IMR-90 (cell line): ENCODE measurements at regions not wholly inside any gene's neighbourhood (a gene's known extent, or its start where the extent isn't known, plus 50 kb on each side); places are given as distances from the start of the nearest gene placed in this dataset.

Experiments
- ATAC-seq: fragments of 200-7000 bp; cut with Tn5 transposase; 2 replicates; pipeline ENCODE4 v1.9.1; 2020; ENCODE audit warnings: low read depth, mild to moderate bottlenecking, moderate library complexity
- BruUV-seq: library from RNA; stranded (reverse); fragments of 400-500 nt; replicated peaks from 2 replicates; lab custom pipeline; 2021; lab: Mats Ljungman, UMichigan
- CTCF ChIA-PET: fragments of 300-600 bp; formaldehyde crosslinking; extraction: SDS; loops from one replicate; lab custom pipeline; 2021; ENCODE audit warnings: antibody characterized with exemption; lab: Yijun Ruan, JAX
- POLR2A ChIA-PET: fragments of 300-600 bp; sonication (Branson Sonifier 250); formaldehyde crosslinking; loops from one replicate; lab custom pipeline; 2022; ENCODE audit warnings: antibody characterized with exemption; ENCODE audit not compliant: unreplicated experiment; lab: Charles Lee
- DNase-seq: peaks from one replicate; pipeline ENCODE4 v3.0.0; 2013
- H2AFZ ChIP-seq: replicated peaks from 2 replicates; pipeline ENCODE3; 2013; ENCODE audit warnings: low read length, mild to moderate bottlenecking; ENCODE audit not compliant: poor library complexity
- H2AK5ac ChIP-seq: 2 replicates; pipeline ENCODE4 v1.6.1; 2013; ENCODE audit warnings: low read depth, low read length, inconsistent platforms
- H2AK9ac ChIP-seq: replicated peaks from 2 replicates; pipeline ENCODE3; 2013; ENCODE audit warnings: mild to moderate bottlenecking, low read depth, low read length, moderate library complexity; ENCODE audit not compliant: poor library complexity
- H2BK120ac ChIP-seq: 2 replicates; pipeline ENCODE4 v1.6.1; 2013; ENCODE audit warnings: low read depth, low read length, inconsistent platforms
- H2BK15ac ChIP-seq: 3 replicates; pipeline ENCODE4 v1.6.1; 2013; ENCODE audit warnings: low read depth, low read length, inconsistent platforms
- H2BK20ac ChIP-seq: 2 replicates; pipeline ENCODE4 v1.6.1; 2013; ENCODE audit warnings: low read depth, mild to moderate bottlenecking, inconsistent platforms, low read length, moderate library complexity
- H2BK5ac ChIP-seq: 2 replicates; pipeline ENCODE4 v1.6.1; 2013; ENCODE audit warnings: mild to moderate bottlenecking, low read depth, low read length, inconsistent platforms; ENCODE audit not compliant: poor library complexity, severe bottlenecking
- H3K14ac ChIP-seq: replicated peaks from 2 replicates; pipeline ENCODE4 v1.6.1; 2013; ENCODE audit warnings: low read depth, low read length, inconsistent platforms
- H3K18ac ChIP-seq: 2 replicates; pipeline ENCODE4 v1.6.1; 2013; ENCODE audit warnings: low read depth, low read length, control low read depth
- H3K23ac ChIP-seq: 2 replicates; pipeline ENCODE4 v1.6.1; 2013; ENCODE audit warnings: low read depth, low read length, inconsistent platforms
- H3K27ac ChIP-seq: 2 replicates; pipeline ENCODE4 v1.5.1; 2013; ENCODE audit warnings: mild to moderate bottlenecking, control low read depth, low read length; ENCODE audit not compliant: insufficient read depth
- H3K27me3 ChIP-seq: 2 replicates; pipeline ENCODE4 v1.6.1; 2013; ENCODE audit warnings: low read length; ENCODE audit not compliant: control insufficient read depth, insufficient read depth
- H3K36me3 ChIP-seq: 2 replicates; pipeline ENCODE4 v1.6.1; 2013; ENCODE audit warnings: low read length, mixed read lengths; ENCODE audit not compliant: control insufficient read depth, insufficient read depth
- H3K4ac ChIP-seq: 2 replicates; pipeline ENCODE4 v1.6.1; 2013; ENCODE audit warnings: low read depth, low read length, inconsistent platforms
- H3K4me1 ChIP-seq: 2 replicates; pipeline ENCODE4 v1.6.1; 2013; ENCODE audit warnings: low read length, mixed read lengths; ENCODE audit not compliant: control insufficient read depth, insufficient read depth
- H3K4me2 ChIP-seq: 2 replicates; pipeline ENCODE4 v1.6.1; 2013; ENCODE audit warnings: low read depth, mild to moderate bottlenecking, control low read depth, low read length, moderate library complexity
- H3K4me3 ChIP-seq: 2 replicates; pipeline ENCODE4 v1.5.1; 2013; ENCODE audit warnings: low read depth, mild to moderate bottlenecking, control low read depth, low read length, moderate library complexity; ENCODE audit not compliant: insufficient read depth
- H3K56ac ChIP-seq: 2 replicates; pipeline ENCODE4 v1.6.1; 2013; ENCODE audit warnings: low read length, inconsistent platforms; ENCODE audit not compliant: insufficient read depth; ENCODE audit errors: extremely low read depth
- H3K79me1 ChIP-seq, 2 experiments: 2 replicates each; pipeline ENCODE4 v1.6.1; 2013; ENCODE audit warnings: low read length in 2 of 2, inconsistent platforms in 1 of 2, low read depth in 1 of 2
- H3K9ac ChIP-seq: 2 replicates; pipeline ENCODE4 v1.6.1; 2013; ENCODE audit warnings: low read depth, low read length, control low read depth
- H3K9me1 ChIP-seq: 2 replicates; pipeline ENCODE4 v1.6.1; 2013; ENCODE audit warnings: low read length, inconsistent platforms; ENCODE audit not compliant: insufficient read depth
- H3K9me3 ChIP-seq: 2 replicates; pipeline ENCODE4 v1.6.1; 2013; ENCODE audit warnings: low read length; ENCODE audit not compliant: control insufficient read depth, insufficient read depth
- H4K20me1 ChIP-seq: 2 replicates; pipeline ENCODE4 v1.6.1; 2013; ENCODE audit warnings: low read length, inconsistent platforms; ENCODE audit not compliant: insufficient read depth
- H4K5ac ChIP-seq: 2 replicates; pipeline ENCODE4 v1.6.1; 2013; ENCODE audit warnings: mild to moderate bottlenecking, low read depth, low read length, control low read depth
- H4K8ac ChIP-seq, 2 experiments: 2 replicates each; pipeline ENCODE4 v1.6.1; 2013; ENCODE audit warnings: low read depth in 2 of 2, low read length in 2 of 2, control low read depth in 1 of 2, inconsistent platforms in 1 of 2
- H4K91ac ChIP-seq: 2 replicates; pipeline ENCODE4 v1.6.1; 2013; ENCODE audit warnings: low read depth, low read length, inconsistent platforms; ENCODE audit not compliant: insufficient read depth
- BHLHE40 ChIP-seq: fragments of 150-350 bp; IDR thresholded peaks from 2 replicates; pipeline ENCODE4 v1.6.1; 2016; ENCODE audit warnings: mild to moderate bottlenecking, low read depth, low read length
- MAFK ChIP-seq: IDR thresholded peaks from 2 replicates; pipeline ENCODE4 v1.6.1; 2012; ENCODE audit warnings: low read depth, low read length, improper control_type of control experiment
- MXI1 ChIP-seq: IDR thresholded peaks from 2 replicates; pipeline ENCODE4 v1.6.1; 2012; ENCODE audit warnings: low read depth, mild to moderate bottlenecking, low read length, moderate library complexity, borderline replicate concordance
- NFE2L2 ChIP-seq: fragments of 150-350 bp; IDR thresholded peaks from 2 replicates; pipeline ENCODE4 v1.6.1; 2016; ENCODE audit warnings: low read depth, mild to moderate bottlenecking, low read length
- SMC3 ChIP-seq: fragments of 150-350 bp; IDR thresholded peaks from 2 replicates; pipeline ENCODE4 v1.6.1; 2016; ENCODE audit warnings: low read depth, mild to moderate bottlenecking, antibody characterized with exemption, low read length, moderate library complexity
- USF2 ChIP-seq: fragments of 150-350 bp; IDR thresholded peaks from 2 replicates; pipeline ENCODE4 v1.6.1; 2017; ENCODE audit warnings: mild to moderate bottlenecking, antibody characterized with exemption, low read length, low read depth
- WGBS, 2 experiments: methylation state at CpG; one replicate each; pipeline versions ENCODE4 v1.1.5 to v1.1.7; 2013; ENCODE audit warnings: missing lambda C conversion rate in 2 of 2; ENCODE audit not compliant: insufficient read length in 1 of 2; ENCODE audit errors: extremely low coverage in 2 of 2; 5-methylcytosine and 5-hydroxymethylcytosine counted together
- dilution Hi-C: fragments of 300-500 bp; cut with HindIII; formaldehyde crosslinking; loops from one replicate; pipeline ENCODE4 v1.14.3; 2018; ENCODE audit warnings: low sequenced_read_pairs; ENCODE audit not compliant: unreplicated experiment
- in situ Hi-C: fragments of 300-500 bp; cut with MboI; formaldehyde crosslinking; loops from 3 replicates; pipeline ENCODE4 v1.14.3; 2019; ENCODE audit warnings: low sequenced_read_pairs, inconsistent platforms, mixed read lengths
- intact Hi-C: fragments of 100-400 bp; cut with micrococcal nuclease; formaldehyde crosslinking; loops from 2 replicates; pipeline ENCODE4 v1.10.0; 2022

GRCh38 chr6:90892271-90892670 lies 305.4 kb upstream of the MAP3K7 start:
- Histone ChIP-seq H4K8ac (no peak overlapping the region), H3K4me2 (no peak overlapping the region), H2BK20ac (no peak overlapping the region), H3K9ac (no peak overlapping the region), H3K79me1 (no peaks in the 10 kb centered on the region), H3K4me1 (no peaks in the 10 kb centered on the region), H2AK5ac (no peak overlapping the region), H3K27me3 (no peaks in the 10 kb centered on the region), H4K91ac (no peak overlapping the region), H3K27ac (no peak overlapping the region), H3K4me3 (no peak overlapping the region), H4K20me1 (no peaks in the 10 kb centered on the region), H3K14ac (no peak overlapping the region), H2AK9ac (no peak overlapping the region), H3K4ac (no peak overlapping the region), H3K9me1 (no peaks in the 10 kb centered on the region), H3K36me3 (no peaks in the 10 kb centered on the region), H3K56ac (no peak overlapping the region), H2AFZ (no peak overlapping the region), H2BK120ac (no peak overlapping the region), H3K18ac (no peak overlapping the region), H3K23ac (no peak overlapping the region), H3K9me3 (no peaks in the 10 kb centered on the region), H4K5ac (no peak overlapping the region), H2BK5ac (no peak overlapping the region), H2BK15ac (no peak overlapping the region)
- DNase-seq = no peak
- CTCF ChIA-PET = no interaction called here
- TF ChIP-seq SMC3 = no peak
- no peak for TF ChIP-seq USF2
- TF ChIP-seq NFE2L2 = no peak
- no peak for TF ChIP-seq MAFK
- no peak for TF ChIP-seq MXI1
- TF ChIP-seq BHLHE40 = no peak
- POLR2A ChIA-PET = no interaction called here
- ATAC-seq = no peak
- no TSS peak for BruUV-seq
- intact Hi-C loops = no loop called here
- WGBS, 2 experiments = 20% methylated on average over 2 of the region's 3 CpGs; no CpG with 5 or more reads in 1 of the 2 experiments
- in situ Hi-C loops = no loop called here
- dilution Hi-C loops = no loop called here
